ENCODE measurements at regions not wholly inside any gene's neighbourhood (a gene's known extent, or its start where the extent isn't known, plus 50 kb on each side); places are given as distances from the start of the nearest gene placed in this dataset.

DNA sequence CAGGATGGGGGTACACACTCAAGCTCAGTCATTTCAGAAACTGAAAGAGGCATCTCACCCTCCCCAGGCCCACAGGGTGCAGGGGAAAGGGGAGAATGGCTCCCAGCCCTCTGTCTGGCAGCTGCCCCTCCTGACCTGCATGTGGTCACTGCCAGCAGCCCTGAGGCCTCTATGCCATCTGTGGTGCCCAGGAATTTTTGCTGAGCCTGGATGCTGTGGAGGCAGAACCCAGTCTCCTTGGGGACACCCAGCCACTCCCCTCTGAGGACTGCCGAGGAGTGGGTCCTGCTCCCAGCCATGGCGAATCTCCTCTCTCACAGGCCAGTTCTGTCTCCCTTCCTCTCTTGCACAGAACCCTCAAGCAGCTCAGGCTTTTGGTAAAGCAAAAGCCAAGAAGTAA, 104.0 kb upstream of the ALDH1B1 start:
- TF ChIP-seq EZH2 (IDR thresholded peaks at IDR 0.05) (no peak), POLR2AphosphoS5 (IDR thresholded peaks at IDR 0.05; ENCODE audit: borderline replicate concordance, low read depth, low read length) (no peak), FOXP2 (optimal IDR thresholded peaks at IDR 0.05; ENCODE audit: control extremely low read depth, extremely low read length, insufficient read depth) (no peak)

Data from SK-N-MC (cell line).